Neural crest cell (in vitro differentiated cells): ENCODE measurements at regions not wholly inside any gene's neighbourhood (a gene's known extent, or its start where the extent isn't known, plus 50 kb on each side); places are given as distances from the start of the nearest gene placed in this dataset.

Experiments used
- DNase-seq: peaks from one replicate; pipeline ENCODE4 v3.0.0; 2021; ENCODE audit warnings: low read depth, mixed read lengths, low spot score
- H3K27ac Mint-ChIP-seq: one replicate; pipeline ENCODE4 v1.8.0; 2021; ENCODE audit warnings: mild to moderate bottlenecking, mixed read lengths; ENCODE audit not compliant: unreplicated experiment
- H3K27me3 Mint-ChIP-seq: 2 replicates; pipeline ENCODE4 v1.8.0; 2021; ENCODE audit warnings: low read depth, mild to moderate bottlenecking, mixed read lengths
- H3K36me3 Mint-ChIP-seq: 2 replicates; pipeline ENCODE4 v1.8.0; 2021; ENCODE audit warnings: low read depth, mild to moderate bottlenecking, mixed read lengths
- H3K4me1 Mint-ChIP-seq: 2 replicates; pipeline ENCODE4 v1.8.0; 2021; ENCODE audit warnings: mixed read lengths
- H3K4me3 Mint-ChIP-seq: one replicate; pipeline ENCODE4 v1.8.0; 2021; ENCODE audit warnings: mild to moderate bottlenecking, mixed read lengths
- H3K9me3 Mint-ChIP-seq: 2 replicates; pipeline ENCODE4 v1.8.0; 2021; ENCODE audit warnings: mixed read lengths
- TF ChIP-seq, protein P1 (sequence below): fragments of 200-600 bp; sonication (generic); conservative IDR thresholded peaks from 2 replicates; pipeline ENCODE4 v1.5.0; 2021; ENCODE audit warnings: antibody characterized with exemption, mild to moderate bottlenecking

DNA sequence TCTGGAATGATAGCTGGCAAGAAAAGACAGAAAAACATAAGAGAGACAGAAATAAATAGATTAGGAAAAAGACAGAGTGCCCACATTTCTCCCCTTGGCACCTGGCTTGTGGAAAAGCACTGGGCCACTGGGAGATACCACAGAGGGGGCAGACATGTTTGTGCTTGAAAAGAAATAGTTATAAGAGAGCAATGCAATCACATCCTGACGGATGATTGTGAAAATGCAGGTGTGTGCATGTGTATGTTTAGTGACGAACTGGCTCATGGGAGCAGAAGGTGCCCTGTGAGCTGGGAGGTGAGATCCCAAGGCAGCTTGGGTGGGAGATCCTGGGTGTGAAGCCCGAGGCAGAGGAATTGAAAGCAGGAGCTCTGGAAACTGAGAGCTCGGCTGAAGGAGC, 617.9 kb downstream of the BCOR start:
- TF ChIP-seq, protein P1, sequence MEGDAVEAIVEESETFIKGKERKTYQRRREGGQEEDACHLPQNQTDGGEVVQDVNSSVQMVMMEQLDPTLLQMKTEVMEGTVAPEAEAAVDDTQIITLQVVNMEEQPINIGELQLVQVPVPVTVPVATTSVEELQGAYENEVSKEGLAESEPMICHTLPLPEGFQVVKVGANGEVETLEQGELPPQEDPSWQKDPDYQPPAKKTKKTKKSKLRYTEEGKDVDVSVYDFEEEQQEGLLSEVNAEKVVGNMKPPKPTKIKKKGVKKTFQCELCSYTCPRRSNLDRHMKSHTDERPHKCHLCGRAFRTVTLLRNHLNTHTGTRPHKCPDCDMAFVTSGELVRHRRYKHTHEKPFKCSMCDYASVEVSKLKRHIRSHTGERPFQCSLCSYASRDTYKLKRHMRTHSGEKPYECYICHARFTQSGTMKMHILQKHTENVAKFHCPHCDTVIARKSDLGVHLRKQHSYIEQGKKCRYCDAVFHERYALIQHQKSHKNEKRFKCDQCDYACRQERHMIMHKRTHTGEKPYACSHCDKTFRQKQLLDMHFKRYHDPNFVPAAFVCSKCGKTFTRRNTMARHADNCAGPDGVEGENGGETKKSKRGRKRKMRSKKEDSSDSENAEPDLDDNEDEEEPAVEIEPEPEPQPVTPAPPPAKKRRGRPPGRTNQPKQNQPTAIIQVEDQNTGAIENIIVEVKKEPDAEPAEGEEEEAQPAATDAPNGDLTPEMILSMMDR = no peak
- Mint-ChIP-seq H3K36me3 (no peaks in the 10 kb centered on the region), H3K27me3 (no peaks in the 10 kb centered on the region), H3K4me3 (no peak overlapping the region), H3K4me1 (peaks cover 50% of the 10 kb centered on the region), H3K9me3 (peaks cover 3% of the 10 kb centered on the region), H3K27ac (no peak overlapping the region)
- DNase-seq = no peak

DNA sequence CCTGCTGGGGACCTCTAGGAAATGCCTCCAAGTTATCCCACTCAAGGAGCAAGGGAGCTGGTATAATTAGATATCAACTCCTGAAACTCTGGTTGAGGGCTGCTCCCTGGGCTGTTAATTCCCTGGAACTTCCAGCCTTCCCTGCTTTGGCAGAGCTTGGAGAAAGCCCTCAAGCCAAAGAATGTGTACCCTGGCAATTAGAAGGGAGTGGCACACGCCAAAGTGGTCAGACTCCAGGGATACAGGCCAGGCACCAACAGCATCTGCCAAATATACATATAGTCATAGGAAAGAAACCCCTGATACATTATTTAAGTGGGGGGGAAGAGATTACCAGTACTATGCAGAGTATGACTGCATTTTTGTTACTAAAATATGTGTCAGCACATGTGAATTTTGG, 616.8 kb downstream of the BCOR start:
- H3K36me3 Mint-ChIP-seq = no peaks in the 10 kb centered on the region
- H3K4me3 Mint-ChIP-seq = no peak overlapping the region
- peaks cover 46% of the 10 kb centered on the region for H3K4me1 Mint-ChIP-seq
- peaks cover 2% of the 10 kb centered on the region for H3K9me3 Mint-ChIP-seq
- no peak overlapping the region for H3K27ac Mint-ChIP-seq
- TF ChIP-seq, protein P1 = no peak
- no peak for DNase-seq
- no peaks in the 10 kb centered on the region for H3K27me3 Mint-ChIP-seq

- H3K27ac Mint-ChIP-seq = no peak overlapping the region
- no peak for DNase-seq
- H3K4me1 Mint-ChIP-seq = peaks cover 46% of the 10 kb centered on the region
- H3K27me3 Mint-ChIP-seq = no peaks in the 10 kb centered on the region
- no peaks in the 10 kb centered on the region for H3K9me3 Mint-ChIP-seq
- TF ChIP-seq, protein P1 = no peak
- H3K36me3 Mint-ChIP-seq = no peaks in the 10 kb centered on the region
- H3K4me3 Mint-ChIP-seq = no peak overlapping the region
These were observed 616.1 kb downstream of the BCOR start for GRCh38 chrX:39481621-39482020.

DNA sequence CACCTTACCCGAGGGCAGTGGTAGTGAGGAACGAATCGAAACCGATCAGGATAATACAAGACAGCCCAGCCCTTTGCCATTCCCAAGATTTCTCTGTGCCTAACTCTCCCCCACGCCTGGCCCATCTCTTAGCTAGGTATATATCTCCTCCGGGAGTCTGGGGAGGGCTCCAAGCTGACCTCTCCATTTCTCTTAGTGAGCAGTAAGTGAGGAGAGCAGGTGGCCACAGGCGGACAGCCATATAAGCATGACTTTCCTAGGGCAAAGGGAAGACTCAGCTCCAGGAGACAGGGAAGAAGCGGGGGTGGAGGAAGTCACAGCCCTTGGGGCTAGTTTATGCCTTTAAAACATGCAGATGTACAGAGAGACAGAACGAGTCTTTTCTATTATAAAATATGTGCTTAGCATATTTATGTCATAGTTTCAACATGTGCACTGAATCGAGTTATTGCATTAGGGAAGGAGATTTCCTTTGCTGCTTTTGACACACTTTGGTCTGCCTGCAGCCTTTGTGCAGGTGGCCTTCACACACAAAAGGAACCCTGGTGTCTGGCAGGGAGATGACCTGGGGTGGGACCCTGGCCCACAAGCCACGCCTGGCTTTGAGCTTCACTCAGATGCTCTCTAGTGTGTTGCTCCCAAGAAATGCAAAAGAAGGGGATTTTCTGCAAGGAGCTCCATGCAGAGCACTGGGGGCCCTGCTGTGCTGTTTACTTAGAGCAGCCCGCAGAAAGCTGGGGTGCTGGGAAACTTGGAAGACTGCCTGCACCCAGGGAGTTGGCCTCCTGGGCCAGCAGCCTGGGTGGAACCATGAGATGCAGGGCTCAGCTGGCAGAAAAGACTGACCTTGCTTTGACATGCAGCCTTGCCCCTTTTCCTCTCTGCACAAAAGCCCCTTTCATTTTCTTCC, 613.3 kb downstream of the BCOR start:
- Mint-ChIP-seq H3K27ac (peak overlapping the region; percentile 44), H3K4me1 (peaks cover 41% of the 10 kb centered on the region)

GRCh38 chrX:39487166-39487968, 610.4 kb downstream of the BCOR start:
- Mint-ChIP-seq H3K27me3 (no peaks in the 10 kb centered on the region), H3K27ac (peak overlapping the region; percentile 10), H3K36me3 (no peaks in the 10 kb centered on the region), H3K9me3 (peaks cover 2% of the 10 kb centered on the region), H3K4me3 (no peak overlapping the region), H3K4me1 (peaks cover 41% of the 10 kb centered on the region)
- DNase-seq = no peak
- TF ChIP-seq, protein P1 = no peak

More for the DNA sequence above, 613.3 kb downstream of the BCOR start:
- H3K36me3 Mint-ChIP-seq = no peaks in the 10 kb centered on the region
- no peak for DNase-seq
- peak overlapping the region; percentile 8 for H3K4me3 Mint-ChIP-seq
- TF ChIP-seq, protein P1 = no peak
- H3K27me3 Mint-ChIP-seq = no peaks in the 10 kb centered on the region
- no peaks in the 10 kb centered on the region for H3K9me3 Mint-ChIP-seq
